Muscle of leg (tissue), 3 donors: ENCODE measurements at regions not wholly inside any gene's neighbourhood (a gene's known extent, or its start where the extent isn't known, plus 50 kb on each side); places are given as distances from the start of the nearest gene placed in this dataset.
A peak's percentile ranks its signal among the peaks of the same experiment; 100 is the strongest.

Source experiments
- DNase-seq: peaks from one replicate; pipeline ENCODE4 v3.0.0; 2013
- H3K27ac ChIP-seq: one replicate; pipeline ENCODE4 v1.5.1; 2013; ENCODE audit warnings: mild to moderate bottlenecking, low read length, control low read depth
- H3K27me3 ChIP-seq: one replicate; pipeline ENCODE4 v1.6.1; 2013; ENCODE audit warnings: low read length; ENCODE audit not compliant: control insufficient read depth, insufficient read depth
- H3K36me3 ChIP-seq: one replicate; pipeline ENCODE4 v1.6.1; 2013; ENCODE audit warnings: low read length; ENCODE audit not compliant: control insufficient read depth, insufficient read depth
- H3K4me1 ChIP-seq: one replicate; pipeline ENCODE4 v1.6.1; 2013; ENCODE audit warnings: low read length; ENCODE audit not compliant: control insufficient read depth, insufficient read depth
- H3K4me3 ChIP-seq: one replicate; pipeline ENCODE4 v1.5.1; 2013; ENCODE audit warnings: low read length, control low read depth
- H3K9me3 ChIP-seq: replicated peaks from 2 replicates; pipeline ENCODE4 v1.6.1; 2013; ENCODE audit warnings: low read depth, low read length; ENCODE audit not compliant: control insufficient read depth
- WGBS: methylation state at CpG from one replicate; pipeline ENCODE4 v1.1.5; 2013; ENCODE audit warnings: missing lambda C conversion rate; ENCODE audit not compliant: insufficient coverage; 5-methylcytosine and 5-hydroxymethylcytosine counted together

- H3K9me3 ChIP-seq, result no peaks in the 10 kb centered on the region
- no peak for DNase-seq
- WGBS, result 83% methylated on average over 1 of the region's 6 CpGs
- H3K27ac ChIP-seq, result no peak overlapping the region
- H3K27me3 ChIP-seq, result no peaks in the 10 kb centered on the region
- no peak overlapping the region for H3K4me3 ChIP-seq
- no peaks in the 10 kb centered on the region for H3K4me1 ChIP-seq
- H3K36me3 ChIP-seq, result no peaks in the 10 kb centered on the region
These were observed 90.3 kb upstream of the MPHOSPH6 start for GRCh38 chr16:82260212-82260795.

- 87% methylated on average over 1 of the region's 1 CpG for WGBS
- no peaks in the 10 kb centered on the region for H3K4me1 ChIP-seq
- no peak overlapping the region for H3K27ac ChIP-seq
- peaks cover 2% of the 10 kb centered on the region for H3K27me3 ChIP-seq
- H3K4me3 ChIP-seq, result no peak overlapping the region
- DNase-seq, result no peak
- no peaks in the 10 kb centered on the region for H3K36me3 ChIP-seq
- H3K9me3 ChIP-seq, result no peaks in the 10 kb centered on the region
These were observed 89.7 kb upstream of the MPHOSPH6 start for GRCh38 chr16:82259731-82260130.

GRCh38 chr16:82257990-82258389 lies 88.0 kb upstream of the MPHOSPH6 start:
- no peak for DNase-seq
- WGBS, result 88% methylated on average over 4 of the region's 7 CpGs
- Histone ChIP-seq H3K4me1 (no peaks in the 10 kb centered on the region), H3K36me3 (no peaks in the 10 kb centered on the region), H3K27ac (no peak overlapping the region), H3K27me3 (peaks cover 6% of the 10 kb centered on the region), H3K4me3 (no peak overlapping the region), H3K9me3 (no peaks in the 10 kb centered on the region)

GRCh38 chr16:82252582-82252981 lies 82.6 kb upstream of the MPHOSPH6 start:
- WGBS, result 40% methylated on average over 1 of the region's 2 CpGs
- no peak overlapping the region for H3K4me3 ChIP-seq
- H3K36me3 ChIP-seq, result no peaks in the 10 kb centered on the region
- no peaks in the 10 kb centered on the region for H3K9me3 ChIP-seq
- H3K27ac ChIP-seq, result no peak overlapping the region
- no peak for DNase-seq
- H3K4me1 ChIP-seq, result no peaks in the 10 kb centered on the region
- peaks cover 6% of the 10 kb centered on the region for H3K27me3 ChIP-seq

- no peak for DNase-seq
- Histone ChIP-seq H3K27ac (no peak overlapping the region), H3K27me3 (no peaks in the 10 kb centered on the region), H3K4me1 (no peaks in the 10 kb centered on the region), H3K36me3 (no peaks in the 10 kb centered on the region), H3K9me3 (no peaks in the 10 kb centered on the region), H3K4me3 (no peak overlapping the region)
- 82% methylated on average over 1 of the region's 1 CpG for WGBS
These were observed 78.7 kb upstream of the MPHOSPH6 start for GRCh38 chr16:82248677-82249076.

- H3K4me1 ChIP-seq, result no peaks in the 10 kb centered on the region
- 88% methylated on average over 4 of the region's 5 CpGs for WGBS
- no peak overlapping the region for H3K27ac ChIP-seq
- no peak for DNase-seq
- no peak overlapping the region for H3K4me3 ChIP-seq
- no peaks in the 10 kb centered on the region for H3K36me3 ChIP-seq
- H3K27me3 ChIP-seq, result no peaks in the 10 kb centered on the region
- no peaks in the 10 kb centered on the region for H3K9me3 ChIP-seq
These were observed 78.1 kb upstream of the MPHOSPH6 start for GRCh38 chr16:82248012-82248656.

GRCh38 chr16:82242201-82242600 lies 72.2 kb upstream of the MPHOSPH6 start:
- no peaks in the 10 kb centered on the region for H3K4me1 ChIP-seq
- peak; percentile 49 for DNase-seq
- WGBS, result 63% methylated on average over 4 of the region's 9 CpGs

GRCh38 chr16:82241469-82242052 lies 71.5 kb upstream of the MPHOSPH6 start:
- Histone ChIP-seq H3K9me3 (no peaks in the 10 kb centered on the region), H3K36me3 (no peaks in the 10 kb centered on the region), H3K27ac (no peak overlapping the region), H3K4me3 (no peak overlapping the region), H3K27me3 (no peaks in the 10 kb centered on the region), H3K4me1 (no peaks in the 10 kb centered on the region)
- 63% methylated on average over 2 of the region's 5 CpGs for WGBS
- no peak for DNase-seq

More at GRCh38 chr16:82242201-82242600, 72.2 kb upstream of the MPHOSPH6 start:
- Histone ChIP-seq H3K27ac (no peak overlapping the region), H3K9me3 (no peaks in the 10 kb centered on the region), H3K27me3 (no peaks in the 10 kb centered on the region), H3K36me3 (no peaks in the 10 kb centered on the region), H3K4me3 (no peak overlapping the region)

- WGBS, result no CpG with 5 or more reads among the region's 2 CpGs
These were observed 70.1 kb upstream of the MPHOSPH6 start for GRCh38 chr16:82240111-82240510.

GRCh38 chr16:82236875-82237274 lies 66.9 kb upstream of the MPHOSPH6 start:
- WGBS, result 100% methylated on average over 1 of the region's 5 CpGs
- Histone ChIP-seq H3K27ac (no peak overlapping the region), H3K4me3 (no peak overlapping the region), H3K27me3 (peaks cover 2% of the 10 kb centered on the region), H3K9me3 (no peaks in the 10 kb centered on the region), H3K36me3 (no peaks in the 10 kb centered on the region), H3K4me1 (no peaks in the 10 kb centered on the region)
- no peak for DNase-seq

More at GRCh38 chr16:82240111-82240510, 70.1 kb upstream of the MPHOSPH6 start:
- no peak overlapping the region for H3K27ac ChIP-seq
- no peaks in the 10 kb centered on the region for H3K9me3 ChIP-seq
- DNase-seq, result no peak
- H3K36me3 ChIP-seq, result no peaks in the 10 kb centered on the region
- H3K27me3 ChIP-seq, result peaks cover 2% of the 10 kb centered on the region
- H3K4me1 ChIP-seq, result no peaks in the 10 kb centered on the region
- no peak overlapping the region for H3K4me3 ChIP-seq
